GM10248 (cell line): ENCODE measurements at regions not wholly inside any gene's neighbourhood (a gene's known extent, or its start where the extent isn't known, plus 50 kb on each side); places are given as distances from the start of the nearest gene placed in this dataset.

ENCODE experiments used
- CTCF ChIA-PET: fragments of 300-600 bp; sonication (Branson Sonifier 250); formaldehyde crosslinking; extraction: SDS; loops from one replicate; lab custom pipeline; 2021; ENCODE audit warnings: antibody characterized with exemption; lab: Yijun Ruan, JAX
- POLR2A ChIA-PET: fragments of 350-650 bp; sonication (Branson Sonifier 250); formaldehyde crosslinking; extraction: SDS; loops from one replicate; lab custom pipeline; 2020; ENCODE audit warnings: antibody characterized with exemption; lab: Yijun Ruan, JAX
- DNase-seq: peaks from one replicate; pipeline ENCODE4 v3.0.0; 2012; ENCODE audit errors: extremely low spot score
- CTCF ChIP-seq: IDR thresholded peaks from 2 replicates; pipeline ENCODE4 v1.5.1; 2012; ENCODE audit warnings: mild to moderate bottlenecking, low read depth; ENCODE audit errors: extremely low read depth, missing control alignments, control extremely low read depth

GRCh38 chr13:47349211-47349610, 452.4 kb upstream of the HTR2A start:
- no peak for TF ChIP-seq CTCF
- no peak for DNase-seq
- CTCF ChIA-PET: no interaction called here
- POLR2A ChIA-PET: no interaction called here

- ChIA-PET CTCF (no interaction called here), POLR2A (no interaction called here)
- TF ChIP-seq CTCF: no peak
- DNase-seq: no peak
Measured at GRCh38 chr13:47337781-47338507, 441.1 kb upstream of the HTR2A start.

- ChIA-PET POLR2A (no interaction called here), CTCF (no interaction called here)
Measured at GRCh38 chr13:47334173-47334572, 437.3 kb upstream of the HTR2A start.

GRCh38 chr13:47332149-47332548, 435.3 kb upstream of the HTR2A start:
- POLR2A ChIA-PET: no interaction called here
- TF ChIP-seq CTCF: no peak
- CTCF ChIA-PET: no interaction called here
- DNase-seq: no peak

More at GRCh38 chr13:47334173-47334572, 437.3 kb upstream of the HTR2A start:
- DNase-seq: no peak
- no peak for TF ChIP-seq CTCF

GRCh38 chr13:47330031-47330430, 433.2 kb upstream of the HTR2A start:
- no peak for DNase-seq
- CTCF ChIA-PET: interaction anchor here (1.8 kb wide), 1 partner anchor 22 kb away, joined by 6 read pairs; no protein-coding TSS in a partner anchor
- no peak for TF ChIP-seq CTCF
- POLR2A ChIA-PET: no interaction called here

GRCh38 chr13:47327861-47328260, 431.0 kb upstream of the HTR2A start:
- CTCF ChIA-PET: no interaction called here
- TF ChIP-seq CTCF: no peak

GRCh38 chr13:47326061-47326460, 429.2 kb upstream of the HTR2A start:
- POLR2A ChIA-PET: no interaction called here
- TF ChIP-seq CTCF: no peak

More at GRCh38 chr13:47327861-47328260, 431.0 kb upstream of the HTR2A start:
- no peak for DNase-seq
- POLR2A ChIA-PET: no interaction called here

More at GRCh38 chr13:47326061-47326460, 429.2 kb upstream of the HTR2A start:
- no peak for DNase-seq
- CTCF ChIA-PET: no interaction called here
